ENCODE measurements at regions not wholly inside any gene's neighbourhood (a gene's known extent, or its start where the extent isn't known, plus 50 kb on each side); places are given as distances from the start of the nearest gene placed in this dataset.

DNA sequence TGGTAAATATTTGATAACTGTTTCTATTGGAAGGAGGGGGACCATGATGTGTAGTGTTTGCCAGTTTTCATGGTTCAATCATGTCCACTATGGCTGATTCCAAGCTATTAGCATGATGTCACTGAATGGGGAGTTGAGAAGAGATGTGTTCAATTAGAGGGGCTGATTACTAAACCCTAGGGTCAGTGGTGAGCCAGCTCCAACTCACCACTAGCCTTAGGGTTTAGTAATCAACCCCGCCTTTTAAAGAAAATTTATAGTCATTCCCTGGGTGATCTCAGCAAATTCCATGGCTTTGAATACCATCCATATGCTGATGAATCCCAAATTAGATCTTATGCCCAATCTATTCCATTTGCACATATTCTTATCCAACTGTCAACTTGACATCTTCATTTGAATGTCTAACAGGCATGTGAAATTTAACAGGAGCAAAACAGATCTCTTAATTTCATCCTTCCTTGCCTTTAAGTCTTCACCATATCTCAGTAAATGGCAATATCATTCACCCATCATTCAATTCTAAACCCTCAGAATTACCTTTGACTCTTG, 98.8 kb downstream of the GCNT1 start:
- no peaks in the 10 kb centered on the region for H3K9me3 Mint-ChIP-seq
- H3K27ac Mint-ChIP-seq: no peak overlapping the region
- H3K27me3 Mint-ChIP-seq: no peaks in the 10 kb centered on the region
- intact Hi-C loops (cut with micrococcal nuclease): no loop called here
- H3K36me3 Mint-ChIP-seq: no peaks in the 10 kb centered on the region
- H3K4me1 Mint-ChIP-seq (ENCODE audit: low read depth): peaks cover 11% of the 10 kb centered on the region
- no peak overlapping the region for H3K4me3 Mint-ChIP-seq
- CTCF ChIA-PET: no interaction called here
- POLR2A ChIA-PET: no interaction called here
- no peak for DNase-seq

DNA sequence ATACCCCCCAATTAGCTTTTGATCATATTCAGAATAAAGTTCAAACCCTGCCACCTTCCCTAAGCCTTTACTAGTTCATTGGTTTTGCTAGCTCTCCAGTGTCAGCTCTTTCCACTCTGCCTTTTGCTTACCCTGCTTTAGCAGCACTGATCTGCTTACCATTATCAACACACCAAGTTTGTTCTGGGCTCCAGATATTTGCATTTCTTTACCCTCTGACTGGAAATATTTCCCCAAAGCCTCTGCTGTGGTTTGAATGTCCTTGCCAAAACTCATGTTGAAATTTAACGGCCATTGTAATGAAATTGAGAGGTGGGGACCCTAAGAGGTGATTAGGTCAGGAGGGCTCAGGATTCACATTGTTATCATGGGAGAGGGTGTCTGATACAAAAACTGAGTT, 99.5 kb downstream of the GCNT1 start:
- DNase-seq: no peak
- POLR2A ChIA-PET: no interaction called here
- Mint-ChIP-seq H3K4me1 (ENCODE audit: low read depth) (peaks cover 17% of the 10 kb centered on the region), H3K4me3 (no peak overlapping the region), H3K36me3 (no peaks in the 10 kb centered on the region), H3K27me3 (no peaks in the 10 kb centered on the region), H3K9me3 (no peaks in the 10 kb centered on the region), H3K27ac (no peak overlapping the region)
- CTCF ChIA-PET: no interaction called here
- intact Hi-C loops (cut with micrococcal nuclease): no loop called here

DNA sequence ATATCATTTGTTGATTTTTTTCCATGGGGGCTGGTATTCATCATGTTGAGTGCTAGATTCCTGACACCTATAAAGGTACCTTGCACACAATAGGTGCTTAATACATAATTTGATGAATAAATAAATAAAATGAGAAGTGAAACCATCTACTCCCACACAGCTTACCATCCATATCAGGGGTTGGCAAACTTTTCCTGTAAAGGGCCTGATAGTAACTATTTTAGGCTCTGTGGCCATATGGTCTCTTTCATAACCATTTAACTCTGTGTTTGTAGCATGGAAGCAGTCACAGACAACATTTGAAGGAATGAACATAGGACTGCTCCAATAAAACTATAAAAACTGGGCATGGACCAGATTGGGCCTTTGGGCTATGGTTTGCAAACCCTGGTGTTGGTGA, 100.3 kb downstream of the GCNT1 start:
- Mint-ChIP-seq H3K4me1 (ENCODE audit: low read depth) (peaks cover 21% of the 10 kb centered on the region), H3K9me3 (no peaks in the 10 kb centered on the region), H3K36me3 (no peaks in the 10 kb centered on the region), H3K27ac (no peak overlapping the region), H3K4me3 (no peak overlapping the region), H3K27me3 (no peaks in the 10 kb centered on the region)
- intact Hi-C loops (cut with micrococcal nuclease): no loop called here
- POLR2A ChIA-PET: no interaction called here
- CTCF ChIA-PET: interaction anchor here (1.3 kb wide), 1 partner anchor 25 kb away, joined by 3 read pairs; no protein-coding TSS in a partner anchor
- no peak for DNase-seq

DNA sequence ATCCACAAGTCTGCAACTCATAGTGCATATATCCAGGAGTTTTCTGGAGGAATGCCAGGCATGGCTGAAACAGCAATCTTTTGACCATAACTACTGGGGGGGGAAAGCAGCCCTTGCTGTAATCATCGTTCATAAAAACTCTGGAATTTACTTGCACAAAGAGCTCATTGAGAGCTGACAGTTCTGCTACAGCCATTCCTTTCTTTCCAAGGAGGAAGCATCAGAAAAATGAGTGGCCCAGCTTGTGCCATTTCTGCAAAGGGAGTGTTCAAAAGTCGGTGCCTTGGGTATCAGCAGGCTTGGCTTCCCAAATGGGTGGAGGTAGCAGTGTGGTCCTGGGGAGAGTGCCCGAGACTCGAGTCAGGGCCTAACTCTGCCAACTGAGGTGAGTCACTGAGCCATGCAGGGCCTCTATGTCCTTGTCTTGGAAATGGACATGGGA, 101.5 kb downstream of the GCNT1 start:
- Mint-ChIP-seq H3K4me1 (ENCODE audit: low read depth) (peaks cover 22% of the 10 kb centered on the region), H3K27ac (no peak overlapping the region), H3K4me3 (no peak overlapping the region), H3K27me3 (no peaks in the 10 kb centered on the region), H3K36me3 (no peaks in the 10 kb centered on the region), H3K9me3 (no peaks in the 10 kb centered on the region)
- no peak for DNase-seq
- ChIA-PET POLR2A (no interaction called here), CTCF (interaction anchor here (1.3 kb wide), 1 partner anchor 27 kb away, joined by 3 read pairs; no protein-coding TSS in a partner anchor)
- intact Hi-C loops (cut with micrococcal nuclease): loop anchor here (5.0 kb wide), 1 partner anchor 103 kb away; the partner anchor contains the start of gene GCNT1

DNA sequence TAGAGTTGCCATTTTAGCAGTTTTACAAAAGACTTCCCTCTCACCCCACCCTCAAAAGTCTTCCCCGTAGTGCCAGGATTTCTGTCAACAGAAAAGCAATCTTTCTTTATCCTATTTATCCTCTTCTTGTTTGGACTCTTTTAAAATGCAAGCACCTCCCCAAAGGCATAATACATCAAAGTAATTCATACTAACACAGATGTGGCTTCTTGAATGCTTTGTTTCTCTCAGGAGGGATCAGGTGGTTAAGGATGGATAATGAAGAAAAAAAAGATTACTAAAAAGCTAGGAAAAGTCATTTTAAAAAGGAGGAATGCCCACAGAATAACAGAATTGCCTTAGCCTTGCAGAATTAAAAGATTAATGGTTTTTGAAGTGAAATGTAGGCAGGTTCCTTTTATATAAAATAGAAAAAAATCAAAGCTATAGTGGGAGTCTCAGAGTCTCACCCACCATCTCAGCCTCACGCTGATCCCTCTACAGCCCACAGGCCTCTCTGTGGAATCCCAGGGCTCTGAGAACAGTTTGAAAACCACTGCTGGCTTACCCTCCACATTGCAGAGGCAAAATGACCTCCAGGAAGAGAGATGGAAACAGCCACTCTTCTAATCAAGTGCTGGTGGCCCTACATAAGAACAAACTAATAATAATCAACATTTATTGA, 102.2 kb downstream of the GCNT1 start:
- CTCF ChIA-PET: interaction anchor here (1.2 kb wide), 1 partner anchor 116 kb away, joined by 3 read pairs; no protein-coding TSS in a partner anchor

More for the DNA sequence above, 102.2 kb downstream of the GCNT1 start:
- no peak for DNase-seq
- Mint-ChIP-seq H3K36me3 (no peaks in the 10 kb centered on the region), H3K27me3 (no peaks in the 10 kb centered on the region), H3K9me3 (no peaks in the 10 kb centered on the region), H3K4me1 (ENCODE audit: low read depth) (peaks cover 22% of the 10 kb centered on the region), H3K27ac (no peak overlapping the region), H3K4me3 (no peak overlapping the region)
- POLR2A ChIA-PET: interaction anchor here (1.4 to 1.5 kb wide), 2 partner anchors 15 to 17 kb away, joined by 5 to 6 read pairs; no protein-coding TSS in a partner anchor
- intact Hi-C loops (cut with micrococcal nuclease): loop anchor here (5.0 kb wide), 1 partner anchor 104 kb away; the partner anchor contains the start of gene GCNT1
